ENCODE measurements at regions not wholly inside any gene's neighbourhood (a gene's known extent, or its start where the extent isn't known, plus 50 kb on each side); places are given as distances from the start of the nearest gene placed in this dataset.

- H3K4me3 ChIP-seq = no peak overlapping the region
- no peaks in the 10 kb centered on the region for H3K36me3 ChIP-seq
- no peak for DNase-seq
- no peaks in the 10 kb centered on the region for H3K4me1 ChIP-seq
- TF ChIP-seq CTCF (IDR thresholded peaks at IDR 0.05) (no peak), POLR2A (IDR thresholded peaks at IDR 0.05) (no peak)
- no peaks in the 10 kb centered on the region for H3K9me3 ChIP-seq
- intact Hi-C loops (cut with DNase I; ENCODE audit: low total_unique reads) = no loop called here
- no peaks in the 10 kb centered on the region for H3K27me3 ChIP-seq
- H3K27ac ChIP-seq = no peak overlapping the region
Observed at GRCh38 chr1:221904319-221904718, 162.4 kb upstream of the DUSP10 start.

GRCh38 chr1:221903594-221903993 is 161.7 kb upstream of the DUSP10 start:
- intact Hi-C loops (cut with DNase I; ENCODE audit: low total_unique reads) = no loop called here
- no peaks in the 10 kb centered on the region for H3K4me1 ChIP-seq
- H3K4me3 ChIP-seq = no peak overlapping the region
- H3K9me3 ChIP-seq = no peaks in the 10 kb centered on the region
- H3K36me3 ChIP-seq = no peaks in the 10 kb centered on the region
- no peak overlapping the region for H3K27ac ChIP-seq
- TF ChIP-seq CTCF (IDR thresholded peaks at IDR 0.05) = no peak
- TF ChIP-seq POLR2A (IDR thresholded peaks at IDR 0.05) = no peak
- DNase-seq = no peak
- H3K27me3 ChIP-seq = no peaks in the 10 kb centered on the region

- H3K4me3 ChIP-seq = no peak overlapping the region
- no peaks in the 10 kb centered on the region for H3K27me3 ChIP-seq
- no peak for DNase-seq
- H3K36me3 ChIP-seq = no peaks in the 10 kb centered on the region
- H3K4me1 ChIP-seq = no peaks in the 10 kb centered on the region
- intact Hi-C loops (cut with DNase I; ENCODE audit: low total_unique reads) = no loop called here
- H3K9me3 ChIP-seq = no peaks in the 10 kb centered on the region
- no peak overlapping the region for H3K27ac ChIP-seq
- TF ChIP-seq POLR2A (IDR thresholded peaks at IDR 0.05) = no peak
- no peak for TF ChIP-seq CTCF (IDR thresholded peaks at IDR 0.05)
Observed at GRCh38 chr1:221902961-221903360, 161.1 kb upstream of the DUSP10 start.

GRCh38 chr1:221900678-221901077 is 158.8 kb upstream of the DUSP10 start:
- intact Hi-C loops (cut with DNase I; ENCODE audit: low total_unique reads) = no loop called here
- no peak overlapping the region for H3K27ac ChIP-seq

GRCh38 chr1:221897321-221897721 is 155.4 kb upstream of the DUSP10 start:
- Histone ChIP-seq H3K9me3 (no peaks in the 10 kb centered on the region), H3K4me3 (no peak overlapping the region), H3K4me1 (no peaks in the 10 kb centered on the region), H3K27ac (no peak overlapping the region), H3K36me3 (no peaks in the 10 kb centered on the region), H3K27me3 (no peaks in the 10 kb centered on the region)
- TF ChIP-seq CTCF (IDR thresholded peaks at IDR 0.05) (no peak), POLR2A (IDR thresholded peaks at IDR 0.05) (no peak)
- no peak for DNase-seq
- intact Hi-C loops (cut with DNase I; ENCODE audit: low total_unique reads) = no loop called here

More at GRCh38 chr1:221900678-221901077, 158.8 kb upstream of the DUSP10 start:
- TF ChIP-seq CTCF (IDR thresholded peaks at IDR 0.05) = no peak
- no peak for TF ChIP-seq POLR2A (IDR thresholded peaks at IDR 0.05)
- Histone ChIP-seq H3K27me3 (no peaks in the 10 kb centered on the region), H3K4me1 (no peaks in the 10 kb centered on the region), H3K4me3 (no peak overlapping the region), H3K9me3 (no peaks in the 10 kb centered on the region), H3K36me3 (no peaks in the 10 kb centered on the region)
- no peak for DNase-seq

Measured in uterus (tissue), 3 donors.